ENCODE measurements at regions not wholly inside any gene's neighbourhood (a gene's known extent, or its start where the extent isn't known, plus 50 kb on each side); places are given as distances from the start of the nearest gene placed in this dataset.
"Not testable (repeated sequence)": the region's sequence is repeated elsewhere in the genome, so short reads cannot be mapped to it uniquely, and the experiment has no call there.

DNA sequence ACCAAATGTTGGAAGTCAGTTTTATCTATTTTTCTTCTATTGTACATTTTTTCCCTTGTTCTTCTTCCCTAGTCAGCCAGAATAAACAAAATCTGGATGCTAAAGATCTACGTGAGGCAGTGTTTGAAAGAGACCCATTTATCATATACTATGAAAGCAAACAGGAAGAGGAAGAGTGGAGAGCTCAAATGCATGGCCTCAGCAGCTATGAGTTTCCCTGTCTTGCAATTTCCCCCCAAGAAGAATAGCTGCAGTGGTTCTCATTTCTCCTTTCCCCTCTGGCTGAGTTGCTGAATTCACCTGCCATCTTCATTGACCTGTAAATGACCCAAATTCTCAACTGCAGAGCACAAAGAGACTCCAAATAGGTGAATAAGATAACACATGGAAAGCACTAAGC is 347.1 kb upstream of the NRP1 start:
- no peak for DNase-seq

DNA sequence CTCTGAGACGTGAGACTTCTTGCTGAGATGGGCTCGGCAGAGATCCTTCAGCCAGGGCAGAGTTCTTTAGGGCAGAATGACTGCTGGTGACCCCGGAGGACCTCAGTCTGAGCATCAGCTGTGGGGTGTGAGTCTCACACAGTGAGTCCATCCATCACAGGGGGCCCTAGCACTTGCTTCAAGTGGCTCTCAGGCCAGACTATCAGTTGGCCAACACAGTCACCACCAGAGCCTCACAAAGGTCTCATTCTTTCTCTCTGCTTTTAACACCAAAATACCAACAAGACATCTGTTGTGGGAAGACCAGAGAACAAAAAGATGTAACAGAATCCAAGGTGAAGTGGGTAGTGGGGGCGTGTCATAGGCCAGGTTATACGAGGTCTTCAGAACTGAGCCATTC is 345.6 kb upstream of the NRP1 start:
- no peak for DNase-seq

DNA sequence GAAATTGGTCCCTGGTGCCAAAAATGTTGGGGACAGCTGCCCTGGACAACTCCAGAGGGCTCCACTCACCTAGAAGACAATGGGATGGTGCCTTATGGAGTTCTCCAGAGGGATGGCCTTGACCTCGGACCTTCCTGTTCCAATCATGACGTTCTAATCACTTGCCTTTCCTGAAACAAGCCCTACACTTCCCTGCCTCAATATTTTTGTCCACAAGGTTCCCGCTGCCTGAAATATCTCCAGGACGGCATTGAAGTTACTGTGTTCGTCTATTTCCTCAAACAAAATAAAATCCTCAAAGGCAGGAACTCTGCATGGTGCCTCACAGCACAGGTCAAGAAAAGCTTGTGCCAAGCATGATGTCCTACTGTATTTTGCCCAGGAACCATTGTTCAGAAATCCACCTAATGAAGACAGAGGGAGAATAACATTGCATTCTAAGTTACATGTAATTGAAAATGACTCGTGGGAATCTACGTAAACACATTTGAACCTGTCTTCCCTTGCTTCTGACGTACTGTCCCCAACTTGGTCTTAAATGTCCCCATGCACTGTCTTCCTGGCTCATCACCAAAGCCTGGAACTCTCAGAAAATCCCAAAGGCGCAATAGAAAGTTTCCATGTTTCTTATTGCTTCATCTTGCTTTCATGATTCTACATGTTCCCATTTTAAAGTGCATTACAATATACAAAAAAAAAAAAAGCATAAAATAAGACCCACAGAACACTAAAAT is 342.3 kb upstream of the NRP1 start:
- no peak for DNase-seq

DNA sequence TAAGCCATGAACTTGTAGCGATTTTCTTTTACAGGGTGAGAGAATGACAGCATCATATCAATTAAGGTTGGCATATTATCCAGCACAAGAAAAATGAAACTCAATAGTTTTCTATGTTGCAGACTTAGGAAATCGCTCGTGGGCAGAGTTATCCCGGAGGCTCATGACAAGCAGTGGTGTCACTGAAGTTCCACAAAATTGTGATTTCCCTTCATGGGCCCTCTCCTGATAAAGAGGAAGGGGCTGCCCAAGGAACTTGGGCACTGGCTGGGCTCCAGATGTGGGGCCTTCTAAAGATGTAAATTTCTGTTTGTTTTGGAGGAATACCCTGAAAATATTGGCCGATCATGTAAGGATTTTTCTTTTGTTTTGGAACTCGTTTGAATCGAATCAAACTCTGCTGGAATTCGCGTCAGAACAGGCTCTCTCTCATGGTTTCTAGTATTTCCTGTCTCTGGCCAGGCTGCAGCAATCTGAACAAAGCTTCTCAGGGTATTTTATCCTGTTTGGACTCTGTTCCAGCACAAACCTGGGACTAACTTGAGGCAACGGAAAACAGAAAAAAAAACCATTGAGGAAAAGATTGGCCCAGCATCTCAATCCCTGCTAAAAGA is 340.6 kb upstream of the NRP1 start:
- no peak for DNase-seq

DNA sequence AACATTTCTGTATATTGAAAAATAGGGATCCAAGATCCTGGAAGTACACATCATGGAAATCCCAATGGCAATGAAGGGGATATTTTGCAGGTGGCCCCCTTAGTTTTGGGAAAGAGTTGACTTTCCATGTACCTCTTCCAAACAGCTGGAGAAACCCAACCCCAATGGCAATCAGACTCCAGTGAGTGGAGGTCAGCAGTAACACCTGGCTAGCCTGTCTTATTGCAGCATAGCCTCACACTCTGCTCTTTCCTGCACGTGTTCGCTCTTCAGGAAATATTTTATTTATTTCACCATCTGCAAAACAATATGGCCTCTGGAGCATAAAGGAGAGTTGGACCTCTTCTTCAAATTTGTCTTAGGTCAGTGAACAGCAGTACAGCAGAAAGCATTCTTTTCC is 340.0 kb upstream of the NRP1 start:
- DNase-seq = no peak

DNA sequence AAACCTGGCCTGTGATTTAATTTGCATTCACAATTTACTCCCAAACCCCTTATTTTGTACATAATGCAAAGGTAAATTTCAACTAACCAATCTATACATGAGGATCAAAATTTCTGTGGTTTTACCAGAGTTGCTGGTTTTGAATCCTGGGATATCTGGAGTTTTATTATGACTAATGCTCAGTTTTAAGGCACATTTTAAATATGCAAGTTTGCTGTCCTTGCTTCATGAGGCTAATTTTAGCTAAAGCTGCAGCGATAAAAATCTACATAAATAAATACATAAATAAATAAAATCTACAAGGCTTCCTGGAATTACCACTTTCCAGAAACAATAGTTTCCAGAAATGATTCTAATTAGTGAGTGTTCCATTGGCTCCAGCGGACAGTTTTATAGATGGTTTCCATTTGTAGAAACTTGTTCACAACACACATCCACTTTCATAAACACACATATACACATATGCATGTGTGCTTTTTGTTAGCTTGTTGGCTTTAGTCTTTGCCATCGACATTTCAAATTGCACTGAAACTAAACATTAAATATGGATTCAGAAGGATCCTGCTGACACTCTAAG is 339.5 kb upstream of the NRP1 start:
- DNase-seq = no peak

DNA sequence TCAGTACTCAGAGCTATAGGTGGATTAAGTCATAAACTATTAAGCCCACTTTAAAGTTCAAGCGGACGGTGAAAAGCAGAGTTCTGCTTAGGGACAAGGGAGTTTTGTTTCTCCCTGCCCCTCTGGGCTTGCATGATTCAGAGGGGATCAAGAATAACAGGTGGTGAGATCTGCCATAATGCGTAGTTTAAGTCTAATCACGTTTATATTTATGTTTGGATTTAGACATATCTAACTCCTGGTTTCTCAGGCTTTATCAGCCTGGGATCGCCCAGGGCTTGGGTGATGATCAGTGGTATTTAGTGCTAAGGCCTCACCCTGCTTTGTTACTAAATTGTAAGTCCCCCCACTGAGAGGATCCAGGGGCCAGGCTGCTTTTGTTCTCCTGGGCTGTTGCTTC is 335.4 kb upstream of the NRP1 start:
- no peak for DNase-seq

DNA sequence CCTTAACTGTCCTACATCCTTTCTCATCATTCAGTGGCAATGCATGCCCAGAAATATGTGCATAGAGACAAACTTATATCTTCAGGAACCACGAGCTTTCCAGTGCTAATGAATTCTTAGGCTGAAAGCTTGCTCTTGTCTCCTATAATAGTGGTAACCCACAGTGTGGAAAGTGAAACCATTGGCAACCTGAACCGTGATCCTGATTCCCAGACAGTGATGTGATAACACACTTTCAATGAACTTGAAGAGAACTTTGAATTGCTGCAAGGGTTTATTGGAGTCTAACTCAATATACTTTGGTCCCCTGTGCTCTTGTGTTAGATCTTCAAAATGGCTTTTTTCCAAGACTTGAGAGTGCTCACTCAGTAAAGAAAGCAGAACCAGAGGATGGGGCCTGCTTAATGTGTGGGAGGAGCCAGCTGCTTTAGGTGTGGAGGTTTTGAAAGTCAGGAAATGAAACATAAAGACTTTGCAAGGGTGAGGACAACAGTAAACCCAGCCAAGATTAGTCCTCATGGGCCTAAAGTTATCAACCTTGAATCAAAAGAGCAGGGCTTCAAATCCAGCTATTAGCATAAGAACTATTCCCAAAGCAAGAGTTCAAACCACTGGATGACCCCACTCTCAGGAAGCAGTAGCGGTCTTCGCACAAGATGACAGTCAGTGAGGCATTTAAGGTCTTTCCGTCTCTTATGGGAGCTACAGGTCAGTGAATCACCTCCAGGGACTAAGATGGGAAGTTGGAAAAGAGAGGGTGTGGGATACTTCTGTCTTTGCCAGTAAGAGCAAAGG is 332.4 kb upstream of the NRP1 start:
- DNase-seq = no peak

DNA sequence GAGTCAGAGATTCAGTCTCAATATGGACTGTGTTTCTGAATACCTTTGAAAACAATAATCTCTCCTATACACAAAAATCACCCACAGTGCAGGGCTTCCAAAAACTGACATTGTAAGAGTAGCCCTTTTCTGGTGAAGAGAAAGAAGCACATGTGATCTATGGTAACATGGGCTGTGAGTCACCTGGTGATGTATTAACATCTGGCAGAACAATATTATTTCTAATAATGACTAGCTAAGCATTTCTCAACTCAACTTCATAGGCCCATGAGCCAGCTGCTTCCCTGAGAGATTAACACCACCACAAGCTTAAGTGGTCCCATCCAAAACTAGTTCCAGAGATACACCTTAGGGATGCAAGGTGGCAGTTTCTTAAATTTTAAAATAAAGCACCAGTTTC is 331.0 kb upstream of the NRP1 start:
- no peak for DNase-seq

DNA sequence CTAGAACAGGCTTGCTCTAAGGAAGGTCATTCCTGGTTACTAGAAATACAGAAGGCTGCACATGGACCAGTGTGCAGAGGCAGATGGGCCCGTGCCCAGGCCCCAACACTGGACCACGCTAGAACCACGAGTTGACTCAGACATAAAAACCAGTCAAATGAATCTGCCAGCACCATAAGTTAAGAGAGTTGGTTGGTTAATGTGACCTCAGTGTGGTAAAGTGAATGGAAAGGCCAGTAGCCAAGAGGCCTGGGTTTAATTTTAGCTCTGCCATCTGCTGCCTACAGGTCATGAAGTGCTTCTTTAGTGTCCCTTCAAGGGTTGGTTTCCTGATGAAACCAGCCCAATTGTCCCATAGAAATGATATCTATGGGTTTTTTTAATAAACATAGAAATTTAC is 329.6 kb upstream of the NRP1 start:
- no peak for DNase-seq

DNA sequence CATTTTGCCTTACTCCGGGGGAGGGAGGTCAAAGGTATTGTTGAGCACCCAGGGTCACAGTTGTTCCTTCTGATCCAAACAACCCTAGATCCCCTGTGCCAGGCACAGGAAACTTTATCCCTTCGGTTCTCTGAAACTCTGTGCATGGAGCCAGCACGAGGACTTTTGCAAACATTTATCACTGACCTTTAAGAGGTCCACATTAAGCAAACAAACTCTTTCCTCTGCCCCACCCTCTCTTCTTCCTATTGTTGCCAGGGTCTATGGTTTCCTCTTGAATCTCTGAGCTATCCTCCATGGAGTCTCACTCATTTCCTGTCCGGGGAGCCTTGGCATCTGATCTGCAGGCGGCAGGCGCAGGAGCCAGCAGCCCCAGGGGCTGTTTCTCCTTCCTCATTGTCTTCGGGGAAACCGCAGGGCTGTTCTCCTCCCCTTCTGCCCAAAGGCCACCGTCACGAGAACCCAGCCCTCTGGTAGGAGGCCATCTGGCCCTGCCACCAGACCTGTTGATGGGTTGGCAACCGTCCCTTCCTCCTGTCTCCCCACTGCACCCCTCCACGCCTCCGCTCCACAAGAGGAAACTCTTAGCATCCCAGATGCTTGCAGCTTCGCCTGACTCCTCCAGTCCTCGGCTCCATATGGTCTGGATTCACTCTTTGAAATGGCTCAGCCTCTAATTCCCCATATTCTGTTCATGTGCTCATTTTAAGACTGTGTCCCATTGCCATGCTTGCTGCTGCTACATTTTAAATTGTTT is 327.3 kb upstream of the NRP1 start:
- no peak for DNase-seq

DNA sequence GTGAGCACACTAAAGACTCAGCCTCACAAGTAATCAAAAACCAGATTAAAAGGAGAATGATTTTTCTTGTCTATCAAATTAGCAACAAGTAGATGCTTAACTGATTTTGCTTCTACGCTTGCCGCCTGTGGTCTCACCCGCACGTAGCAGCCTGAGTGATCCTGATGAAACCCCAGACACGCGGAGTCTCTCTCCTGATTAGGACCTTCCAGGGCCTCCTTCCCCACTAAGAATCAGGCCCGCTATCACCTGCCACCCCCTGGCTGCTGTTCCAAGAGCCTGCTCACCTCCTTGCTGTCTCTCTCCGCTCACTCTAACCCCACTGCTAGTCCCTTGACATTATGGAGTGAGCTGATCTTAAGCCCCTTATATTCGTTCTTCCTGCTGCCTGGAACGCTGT is 325.9 kb upstream of the NRP1 start:
- DNase-seq = no peak

DNA sequence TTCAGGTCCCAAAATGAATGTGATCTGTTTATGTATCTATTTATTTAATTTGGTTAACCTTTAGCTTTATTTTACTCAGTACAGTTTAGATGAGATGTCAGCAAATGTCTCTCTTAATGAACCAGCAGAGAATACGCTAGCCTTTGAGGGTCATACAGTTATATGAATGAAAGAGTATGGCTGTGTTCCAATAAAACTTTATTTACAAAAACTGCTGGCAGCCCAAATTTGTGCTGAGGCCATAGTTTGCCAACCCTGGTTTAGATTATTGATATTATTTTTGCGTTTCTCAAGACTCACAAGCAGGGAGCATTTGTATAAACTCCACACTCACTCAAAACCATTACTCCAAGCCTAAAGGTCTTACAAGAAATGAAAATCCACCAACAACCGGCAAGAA is 323.4 kb upstream of the NRP1 start:
- DNase-seq = no peak

DNA sequence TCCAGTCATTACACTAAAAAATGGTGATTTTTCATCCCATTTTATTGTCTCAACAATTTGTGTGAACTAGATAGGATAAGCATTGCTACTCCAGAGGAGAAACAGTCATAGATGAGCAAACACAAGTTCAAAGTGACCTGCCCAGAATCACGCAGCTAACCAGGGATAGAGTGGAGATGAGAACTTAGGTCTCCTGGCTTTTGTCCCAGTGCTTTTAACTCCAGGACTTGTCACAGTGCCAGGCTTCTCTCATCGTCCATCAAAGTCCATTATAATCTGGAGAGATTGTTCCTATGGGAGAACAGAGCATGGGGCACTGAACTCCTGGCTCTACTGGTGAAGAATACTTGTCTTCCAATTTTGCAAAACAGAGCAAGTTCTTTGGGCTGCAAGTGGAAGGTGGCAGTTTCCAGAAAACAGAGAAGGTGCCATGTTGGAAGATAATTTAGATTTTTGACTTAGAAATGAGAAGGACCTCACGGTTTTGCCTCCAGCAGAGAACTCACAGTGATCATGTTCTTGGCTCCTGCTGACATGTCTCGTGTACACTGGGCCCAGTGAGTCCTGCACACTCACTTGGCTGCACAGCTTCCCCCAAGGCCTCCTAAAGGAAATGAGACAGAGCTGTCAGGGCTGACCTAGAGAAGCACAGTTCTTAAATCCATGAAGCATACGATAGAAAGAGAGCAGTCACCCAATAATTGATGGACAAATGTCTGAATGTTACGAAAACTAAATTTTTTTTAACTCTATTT is 322.9 kb upstream of the NRP1 start:
- no peak for DNase-seq

DNA sequence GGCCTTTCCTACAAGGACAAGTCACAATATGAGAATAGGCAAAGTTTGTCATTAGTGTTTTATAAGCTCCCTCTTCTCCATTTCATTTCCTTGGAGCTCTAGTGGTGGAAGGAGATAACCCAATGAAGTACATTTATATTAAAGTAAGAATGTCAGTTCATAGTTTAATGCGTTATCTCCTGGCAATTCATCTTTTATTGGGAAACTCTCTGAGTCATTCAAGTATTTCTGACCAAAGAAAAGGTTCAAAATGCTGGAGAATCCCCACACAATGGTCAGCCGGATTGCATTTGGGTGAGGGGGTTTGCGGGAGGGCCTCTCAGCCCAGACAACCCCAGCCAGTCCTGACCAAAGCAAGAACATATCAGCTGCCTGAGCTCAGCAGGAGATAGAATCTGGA is 321.5 kb upstream of the NRP1 start:
- no peak for DNase-seq

DNA sequence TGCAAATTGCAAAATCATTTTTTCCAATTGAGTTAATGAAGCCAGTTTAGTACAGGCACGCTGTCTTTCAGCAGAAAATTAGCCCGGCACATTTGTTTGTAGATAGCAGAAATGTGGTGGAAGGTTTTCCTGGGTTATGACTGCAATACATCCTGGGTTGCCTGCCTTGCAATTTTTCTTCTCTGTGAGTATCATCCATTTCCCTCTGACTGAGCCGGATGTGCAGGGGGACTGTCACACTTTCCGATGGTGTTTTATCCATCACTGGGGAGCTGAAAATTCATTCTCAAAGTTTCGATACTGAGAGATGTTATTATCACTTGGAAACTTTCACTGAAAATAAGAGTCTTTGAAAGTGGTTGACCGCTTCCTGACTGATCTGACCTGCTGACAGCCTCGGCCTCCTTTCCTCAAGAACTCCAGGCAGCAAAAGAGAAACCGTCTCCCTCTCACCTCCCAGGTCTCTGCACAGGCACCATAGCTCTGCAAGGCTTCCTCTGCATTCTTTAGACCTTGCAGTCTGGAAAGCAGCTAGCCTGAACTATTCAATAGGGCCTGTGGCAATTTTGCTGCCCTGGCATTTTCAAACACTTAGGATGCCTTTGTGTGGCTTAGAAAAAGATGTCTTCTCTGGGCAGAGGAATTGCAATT is 320.8 kb upstream of the NRP1 start:
- DNase-seq = no peak

DNA sequence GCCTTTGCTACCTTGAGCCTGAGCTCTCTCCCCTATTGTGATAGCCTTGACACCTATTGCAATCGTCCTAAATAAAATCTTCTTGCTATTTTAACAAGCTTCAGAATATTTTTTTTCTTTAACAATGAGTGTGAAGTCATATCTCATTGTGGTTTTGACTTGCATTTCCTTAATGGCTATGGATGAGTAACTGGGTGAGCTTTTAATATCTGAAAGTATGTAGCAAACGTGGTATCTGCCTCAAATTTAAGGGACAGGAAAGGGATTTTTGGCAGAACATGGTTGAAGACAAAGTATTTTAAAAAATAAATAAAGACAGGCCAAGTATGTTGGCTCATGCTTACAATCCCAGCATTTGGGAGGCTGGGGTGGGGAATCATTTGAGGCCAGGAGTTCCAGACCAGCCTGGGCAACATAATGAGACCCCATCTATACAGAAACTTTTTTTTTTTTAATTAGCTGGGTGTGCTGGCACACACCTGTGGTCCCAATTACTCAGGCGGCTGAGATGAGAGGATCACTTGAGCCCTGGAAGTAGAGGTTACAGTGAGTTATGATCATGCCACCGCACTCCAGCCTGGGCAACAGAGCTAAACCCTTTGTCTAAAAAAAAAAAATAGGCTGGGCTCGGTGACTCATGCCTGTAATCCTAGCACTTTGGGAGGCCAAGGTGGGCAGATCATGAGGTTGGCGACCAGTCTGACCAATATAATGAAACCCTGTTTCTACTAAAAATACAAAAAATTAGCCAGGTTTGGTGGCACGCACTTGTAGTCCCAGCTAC is 319.3 kb upstream of the NRP1 start:
- DNase-seq = no peak

DNA sequence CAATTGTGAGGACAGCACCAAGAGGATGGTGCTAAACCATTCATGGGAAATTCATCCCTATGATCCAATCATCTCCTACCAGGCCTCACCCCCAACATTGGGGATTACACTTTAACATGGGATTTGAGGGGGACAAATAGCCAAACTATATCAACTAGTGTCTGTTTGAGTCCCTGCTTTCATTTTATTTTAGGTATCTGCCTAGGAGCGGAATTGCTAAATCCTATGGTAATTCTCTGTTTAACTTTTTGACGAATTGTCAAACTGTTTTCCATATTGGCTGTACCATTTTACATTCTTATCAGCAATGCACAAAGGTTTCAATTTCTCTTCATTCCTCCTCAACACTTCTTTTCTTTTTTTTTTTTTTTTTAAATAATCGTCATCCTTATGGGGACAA is 318.4 kb upstream of the NRP1 start:
- no peak for DNase-seq

DNA sequence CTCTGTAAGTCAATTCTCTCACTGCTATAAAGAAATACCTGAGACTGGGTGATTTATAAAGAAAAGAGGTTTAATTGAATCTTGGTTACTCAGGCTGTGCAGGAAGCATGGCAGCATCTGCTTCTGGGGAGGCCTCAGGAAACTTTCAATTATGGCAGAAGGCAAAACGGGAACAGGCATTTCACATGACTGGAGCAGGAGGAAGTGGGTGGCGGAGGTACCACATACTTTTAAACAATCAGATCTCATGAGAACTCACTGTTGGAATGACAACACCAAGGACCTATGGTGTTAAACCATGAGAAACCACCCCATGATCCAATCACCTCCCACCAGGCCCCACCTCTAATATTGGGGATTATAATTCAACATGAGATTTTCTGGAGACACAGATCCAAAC is 315.7 kb upstream of the NRP1 start:
- DNase-seq = not testable (repeated sequence)

DNA sequence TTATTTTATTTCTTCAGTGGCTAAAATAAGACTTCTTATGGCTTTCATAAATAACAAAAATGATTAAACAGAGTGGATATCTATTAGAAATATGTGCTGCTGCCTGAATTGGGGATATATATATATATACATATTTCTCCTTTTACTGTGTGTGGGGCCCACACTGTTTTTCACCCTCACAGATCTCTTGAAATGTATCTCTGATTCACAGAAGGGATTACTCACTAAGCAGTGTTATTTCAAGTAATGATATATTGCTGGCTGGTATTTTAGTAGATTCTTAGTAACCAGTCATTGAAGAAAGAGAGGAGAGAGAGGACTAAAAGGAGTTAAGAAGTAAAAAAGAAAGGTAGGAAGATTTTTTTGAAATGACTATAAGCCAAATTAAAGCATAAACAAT is 308.6 kb upstream of the NRP1 start:
- DNase-seq = no peak

DNA sequence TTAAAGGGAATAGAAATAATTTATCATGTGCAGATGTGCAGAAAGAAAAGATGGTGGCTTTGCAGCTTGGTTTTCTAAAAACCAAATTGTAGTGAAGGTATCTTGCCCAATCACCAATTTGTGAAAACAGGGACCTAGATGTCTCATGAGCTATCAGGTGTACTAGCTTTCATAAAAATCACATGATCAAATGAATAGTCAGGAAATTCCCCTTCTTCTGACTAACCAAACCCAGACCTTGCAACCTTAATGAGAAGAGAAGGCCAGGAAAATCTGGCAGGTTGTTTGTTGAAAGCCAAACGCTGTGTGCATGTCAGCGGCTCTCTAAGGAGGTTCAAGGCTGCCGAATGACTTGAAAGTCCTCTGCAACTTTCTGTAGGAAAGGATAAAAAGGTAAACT is 304.4 kb upstream of the NRP1 start:
- DNase-seq = no peak
